Activated B cell treated with CpG ODN at 0.5 μM for 24 hours (primary cell): ENCODE measurements at regions not wholly inside any gene's neighbourhood (a gene's known extent, or its start where the extent isn't known, plus 50 kb on each side); places are given as distances from the start of the nearest gene placed in this dataset.
"Not testable (repeated sequence)": the region's sequence is repeated elsewhere in the genome, so short reads cannot be mapped to it uniquely, and the experiment has no call there.

Source experiments
- ATAC-seq: fragments of 200-7000 bp; cut with Tn5 transposase; one replicate; pipeline ENCODE4 v1.10.0; 2021; ENCODE audit warnings: low read depth, mild to moderate bottlenecking, moderate library complexity
- CTCF ChIA-PET: fragments of 350-600 bp; sonication (Branson Sonifier 250); formaldehyde crosslinking; loops from one replicate; lab custom pipeline; 2021; ENCODE audit warnings: antibody characterized with exemption; lab: Charles Lee
- POLR2A ChIA-PET: fragments of 350-600 bp; sonication (Branson Sonifier 250); formaldehyde crosslinking; loops from one replicate; lab custom pipeline; 2021; ENCODE audit warnings: antibody characterized with exemption; lab: Charles Lee
- DNase-seq: peaks from one replicate; pipeline ENCODE4 v3.0.0; 2022
- H3K27ac Mint-ChIP-seq: one replicate; pipeline ENCODE4 v1.8.0; 2020; ENCODE audit warnings: mixed read lengths
- H3K27me3 Mint-ChIP-seq: one replicate; pipeline ENCODE4 v1.8.0; 2021; ENCODE audit warnings: mixed read lengths
- H3K36me3 Mint-ChIP-seq: one replicate; pipeline ENCODE4 v1.8.0; 2021; ENCODE audit warnings: low read depth, mixed read lengths
- H3K4me1 Mint-ChIP-seq: one replicate; pipeline ENCODE4 v1.8.0; 2021; ENCODE audit warnings: mixed read lengths
- H3K4me3 Mint-ChIP-seq: one replicate; pipeline ENCODE4 v1.8.0; 2020; ENCODE audit warnings: mild to moderate bottlenecking, mixed read lengths
- H3K9me3 Mint-ChIP-seq: one replicate; pipeline ENCODE4 v1.8.0; 2020; ENCODE audit warnings: mixed read lengths
- intact Hi-C: fragments of 100-400 bp; cut with micrococcal nuclease; formaldehyde crosslinking; loops from one replicate; pipeline ENCODE4 v1.15.1; 2024
- TF ChIP-seq, protein P1 (sequence below): fragments of 200-600 bp; IDR thresholded peaks from one replicate; pipeline ENCODE4 v1.8.0; 2022; ENCODE audit warnings: antibody characterized with exemption, mild to moderate bottlenecking

DNA sequence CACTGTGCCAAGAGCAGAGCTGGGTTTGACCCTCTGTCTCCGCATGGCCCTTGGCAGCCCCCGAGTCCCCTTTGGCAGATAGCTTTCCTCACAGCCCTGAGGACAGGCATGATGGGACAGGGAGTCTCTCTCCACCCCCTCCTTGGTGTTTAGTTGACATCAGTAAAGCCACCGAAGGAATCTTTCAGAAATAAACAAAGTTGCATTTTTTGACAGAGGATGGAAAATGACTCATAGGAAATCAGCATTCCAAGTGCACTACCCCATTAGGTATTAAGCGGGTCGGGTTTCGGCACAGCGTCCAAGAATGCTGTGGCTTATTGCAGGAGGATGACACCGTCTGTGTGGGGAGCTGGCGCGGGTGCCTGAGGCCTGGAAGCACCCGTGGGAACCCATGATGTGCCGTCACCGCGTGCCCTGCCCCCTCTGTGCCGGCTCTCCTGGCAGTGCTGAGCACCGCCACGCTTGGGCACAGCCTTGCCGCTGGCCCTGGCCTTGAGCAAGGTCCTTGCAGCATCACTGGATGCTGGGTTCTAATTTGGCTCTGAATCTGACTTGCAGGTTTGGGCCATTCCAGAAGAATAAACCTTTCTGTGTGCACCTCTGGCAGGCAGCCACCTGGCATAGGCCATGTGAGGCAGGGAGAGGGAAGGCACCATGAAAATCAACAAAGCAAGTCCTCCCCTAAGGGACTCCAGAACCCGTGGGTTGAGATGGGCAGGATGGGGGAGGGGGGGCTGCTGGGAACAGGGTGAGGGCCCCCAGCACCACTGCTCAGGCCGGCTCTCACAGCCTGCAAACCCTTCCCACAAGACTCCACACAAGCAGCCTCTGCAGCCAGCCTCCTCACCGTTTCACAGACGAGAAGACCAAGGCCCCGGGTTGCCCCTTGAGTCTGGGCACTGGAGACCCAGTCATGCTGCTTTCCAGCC lies 50.5 kb upstream of the ZNF469 start:
- H3K36me3 Mint-ChIP-seq, result no peaks in the 10 kb centered on the region
- ChIA-PET CTCF (no interaction called here), POLR2A (no interaction called here)
- no peak for ATAC-seq
- H3K9me3 Mint-ChIP-seq, result no peaks in the 10 kb centered on the region
- intact Hi-C loops, result no loop called here
- TF ChIP-seq, protein P1, sequence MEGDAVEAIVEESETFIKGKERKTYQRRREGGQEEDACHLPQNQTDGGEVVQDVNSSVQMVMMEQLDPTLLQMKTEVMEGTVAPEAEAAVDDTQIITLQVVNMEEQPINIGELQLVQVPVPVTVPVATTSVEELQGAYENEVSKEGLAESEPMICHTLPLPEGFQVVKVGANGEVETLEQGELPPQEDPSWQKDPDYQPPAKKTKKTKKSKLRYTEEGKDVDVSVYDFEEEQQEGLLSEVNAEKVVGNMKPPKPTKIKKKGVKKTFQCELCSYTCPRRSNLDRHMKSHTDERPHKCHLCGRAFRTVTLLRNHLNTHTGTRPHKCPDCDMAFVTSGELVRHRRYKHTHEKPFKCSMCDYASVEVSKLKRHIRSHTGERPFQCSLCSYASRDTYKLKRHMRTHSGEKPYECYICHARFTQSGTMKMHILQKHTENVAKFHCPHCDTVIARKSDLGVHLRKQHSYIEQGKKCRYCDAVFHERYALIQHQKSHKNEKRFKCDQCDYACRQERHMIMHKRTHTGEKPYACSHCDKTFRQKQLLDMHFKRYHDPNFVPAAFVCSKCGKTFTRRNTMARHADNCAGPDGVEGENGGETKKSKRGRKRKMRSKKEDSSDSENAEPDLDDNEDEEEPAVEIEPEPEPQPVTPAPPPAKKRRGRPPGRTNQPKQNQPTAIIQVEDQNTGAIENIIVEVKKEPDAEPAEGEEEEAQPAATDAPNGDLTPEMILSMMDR, result no peak
- H3K4me3 Mint-ChIP-seq, result no peak overlapping the region
- H3K4me1 Mint-ChIP-seq, result peaks cover 4% of the 10 kb centered on the region
- H3K27me3 Mint-ChIP-seq, result peaks cover 9% of the 10 kb centered on the region
- no peak overlapping the region for H3K27ac Mint-ChIP-seq
- DNase-seq, result no peak

DNA sequence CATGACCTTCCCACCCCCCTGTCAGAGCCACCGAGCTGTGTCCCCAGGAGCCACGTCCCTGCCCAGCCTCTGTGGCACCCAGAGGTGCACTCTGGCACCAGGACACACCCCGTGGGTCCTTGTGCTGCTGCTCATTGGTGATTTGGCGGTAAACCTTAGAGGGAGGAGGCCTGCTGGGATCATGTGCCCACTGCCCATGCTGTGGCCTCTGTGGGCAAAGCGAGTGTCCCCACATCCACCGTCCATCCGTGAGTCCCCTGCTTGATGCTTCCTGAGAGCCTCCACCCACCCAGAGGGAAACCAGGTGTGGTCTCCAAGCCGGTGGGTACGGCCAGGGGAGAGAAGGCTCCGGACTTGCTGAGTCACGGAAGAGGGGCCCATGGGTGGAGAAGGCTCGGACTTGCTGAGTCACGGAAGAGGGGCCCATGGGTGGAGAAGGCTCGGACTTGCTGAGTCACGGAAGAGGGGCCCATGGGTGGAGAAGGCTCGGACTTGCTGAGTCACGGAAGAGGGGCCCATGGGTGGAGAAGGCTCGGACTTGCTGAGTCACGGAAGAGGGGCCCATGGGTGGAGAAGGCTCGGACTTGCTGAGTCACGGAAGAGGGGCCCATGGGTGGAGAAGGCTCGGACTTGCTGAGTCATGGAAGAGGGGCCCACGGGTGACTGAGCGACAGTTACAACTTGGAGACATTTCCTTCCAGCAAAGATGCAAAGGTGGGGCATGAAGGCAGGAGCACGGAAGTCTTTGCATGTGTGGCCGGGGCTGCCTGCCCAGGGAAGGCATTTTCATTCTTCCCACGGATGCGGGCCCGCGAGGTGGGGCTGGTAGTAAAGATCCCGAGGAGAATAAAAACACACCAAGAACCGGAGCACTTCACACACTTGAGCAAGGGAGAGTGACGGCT lies 49.6 kb upstream of the ZNF469 start:
- intact Hi-C loops, H3K4me3 Mint-ChIP-seq, H3K36me3 Mint-ChIP-seq, POLR2A ChIA-PET, H3K27me3 Mint-ChIP-seq, DNase-seq, CTCF ChIA-PET, H3K9me3 Mint-ChIP-seq, H3K27ac Mint-ChIP-seq, ATAC-seq, H3K4me1 Mint-ChIP-seq: not testable (repeated sequence)
